WTC11 (cell line): ENCODE measurements at regions not wholly inside any gene's neighbourhood (a gene's known extent, or its start where the extent isn't known, plus 50 kb on each side); places are given as distances from the start of the nearest gene placed in this dataset.

Experiments
- ATAC-seq: fragments of 200-7000 bp; cut with Tn5 transposase; 2 replicates; pipeline ENCODE4 v1.10.0; 2021; ENCODE audit warnings: mild to moderate bottlenecking, moderate library complexity
- CTCF ChIA-PET: fragments of 300-600 bp; sonication (Branson Sonifier 250); formaldehyde crosslinking; loops from one replicate; lab custom pipeline; 2021; ENCODE audit warnings: antibody characterized with exemption; lab: Charles Lee
- POLR2A ChIA-PET: fragments of 350-600 bp; sonication (Branson Sonifier 250); formaldehyde crosslinking; loops from one replicate; lab custom pipeline; 2021; ENCODE audit warnings: antibody characterized with exemption; lab: Charles Lee
- DNase-seq: peaks from one replicate; pipeline ENCODE4 v3.0.0; 2021; ENCODE audit warnings: low spot score
- H3K27ac Mint-ChIP-seq: 2 replicates; pipeline ENCODE4 v1.8.0; 2021; ENCODE audit warnings: mixed read lengths
- H3K27me3 Mint-ChIP-seq: 2 replicates; pipeline ENCODE4 v1.8.0; 2021; ENCODE audit warnings: low read depth, mild to moderate bottlenecking, moderate library complexity, mixed read lengths
- H3K36me3 Mint-ChIP-seq: 2 replicates; pipeline ENCODE4 v1.8.0; 2021; ENCODE audit warnings: mixed read lengths
- H3K4me1 Mint-ChIP-seq: 2 replicates; pipeline ENCODE4 v1.8.0; 2022; ENCODE audit warnings: mixed read lengths
- H3K4me3 Mint-ChIP-seq: 2 replicates; pipeline ENCODE4 v1.8.0; 2021; ENCODE audit warnings: mild to moderate bottlenecking, moderate library complexity, mixed read lengths
- H3K9me3 Mint-ChIP-seq: 2 replicates; pipeline ENCODE4 v1.8.0; 2021; ENCODE audit warnings: mixed read lengths
- CREM ChIP-seq: sonication (generic); formaldehyde crosslinking; IDR thresholded peaks from 2 replicates; pipeline ENCODE4 v1.8.1; 2022; ENCODE audit warnings: mild to moderate bottlenecking, missing genetic modification reagents, moderate library complexity
- EMX1 ChIP-seq: fragments of 250-450 bp; sonication (Bioruptor Pico); IDR thresholded peaks from 2 replicates; pipeline ENCODE4 v1.8.0; 2021; ENCODE audit warnings: mild to moderate bottlenecking
- ETV6 ChIP-seq: sonication (generic); formaldehyde crosslinking; IDR thresholded peaks from 2 replicates; pipeline ENCODE4 v1.8.1; 2022; ENCODE audit warnings: mild to moderate bottlenecking, missing genetic modification reagents
- FOXP1 ChIP-seq: sonication (generic); formaldehyde crosslinking; IDR thresholded peaks from 2 replicates; pipeline ENCODE4 v1.8.0; 2022; ENCODE audit warnings: missing genetic modification reagents, mild to moderate bottlenecking, moderate library complexity, borderline replicate concordance
- GRHL2 ChIP-seq: fragments of 250-450 bp; sonication (Bioruptor Pico); IDR thresholded peaks from 2 replicates; pipeline ENCODE4 v1.8.0; 2022; ENCODE audit warnings: mild to moderate bottlenecking, moderate library complexity; ENCODE audit not compliant: insufficient replicate concordance, severe bottlenecking
- IRF2 ChIP-seq: sonication (generic); formaldehyde crosslinking; IDR thresholded peaks from 2 replicates; pipeline ENCODE4 v1.8.0; 2022; ENCODE audit warnings: low read depth, missing genetic modification reagents, borderline replicate concordance
- JAZF1 ChIP-seq: fragments of 250-450 bp; sonication (Bioruptor Pico); IDR thresholded peaks from 2 replicates; pipeline ENCODE4 v1.9.0; 2021; ENCODE audit warnings: moderate library complexity, mild to moderate bottlenecking, inconsistent platforms
- KAT7 ChIP-seq: sonication (generic); formaldehyde crosslinking; IDR thresholded peaks from 2 replicates; pipeline ENCODE4 v1.8.1; 2023; ENCODE audit warnings: missing genetic modification reagents, mild to moderate bottlenecking, borderline replicate concordance
- NFATC4 ChIP-seq: fragments of 250-450 bp; sonication (Bioruptor Pico); IDR thresholded peaks from 2 replicates; pipeline ENCODE4 v1.9.0; 2021; ENCODE audit warnings: mild to moderate bottlenecking
- NR3C1 ChIP-seq: sonication (generic); formaldehyde crosslinking; conservative IDR thresholded peaks from 2 replicates; pipeline ENCODE4 v1.8.1; 2023; ENCODE audit warnings: low read depth, mild to moderate bottlenecking, missing genetic modification reagents
- SMAD4 ChIP-seq: sonication (generic); formaldehyde crosslinking; IDR thresholded peaks from 2 replicates; pipeline ENCODE4 v1.8.0; 2022; ENCODE audit warnings: mild to moderate bottlenecking, missing genetic modification reagents
- SP1 ChIP-seq: sonication (generic); formaldehyde crosslinking; conservative IDR thresholded peaks from 2 replicates; pipeline ENCODE4 v1.8.1; 2022; ENCODE audit warnings: missing genetic modification reagents
- TEAD1 ChIP-seq: sonication (generic); formaldehyde crosslinking; IDR thresholded peaks from 2 replicates; pipeline ENCODE4 v1.8.0; 2022; ENCODE audit warnings: mild to moderate bottlenecking, missing genetic modification reagents
- ZBTB21 ChIP-seq: sonication (generic); formaldehyde crosslinking; IDR thresholded peaks from 2 replicates; pipeline ENCODE4 v1.8.1; 2023; ENCODE audit warnings: mild to moderate bottlenecking, missing genetic modification reagents, borderline replicate concordance
- ZNF317 ChIP-seq: sonication (generic); formaldehyde crosslinking; IDR thresholded peaks from 2 replicates; pipeline ENCODE4 v1.8.1; 2023; ENCODE audit warnings: low read depth, mild to moderate bottlenecking, moderate library complexity, missing genetic modification reagents, borderline replicate concordance
- ZNF396 ChIP-seq: fragments of 250-450 bp; sonication (Bioruptor Pico); IDR thresholded peaks from 2 replicates; pipeline ENCODE4 v1.8.0; 2021; ENCODE audit warnings: mild to moderate bottlenecking, moderate library complexity, borderline replicate concordance
- ZNF416 ChIP-seq: fragments of 250-450 bp; sonication (Bioruptor Pico); IDR thresholded peaks from 2 replicates; pipeline ENCODE4 v1.9.0; 2021; ENCODE audit warnings: mild to moderate bottlenecking, inconsistent platforms
- ZNF423 ChIP-seq: fragments of 250-450 bp; sonication (Bioruptor Pico); IDR thresholded peaks from 2 replicates; pipeline ENCODE4 v2.1.2; 2022; ENCODE audit warnings: mild to moderate bottlenecking, moderate library complexity
- ZNF671 ChIP-seq: fragments of 250-450 bp; sonication (Bioruptor Pico); IDR thresholded peaks from 2 replicates; pipeline ENCODE4 v1.8.0; 2021; ENCODE audit warnings: mild to moderate bottlenecking
- TF ChIP-seq, protein P1 (sequence below): sonication (generic); formaldehyde crosslinking; IDR thresholded peaks from 2 replicates; pipeline ENCODE4 v1.8.0; 2022; ENCODE audit warnings: mild to moderate bottlenecking, missing genetic modification reagents
- TF ChIP-seq, protein P2 (sequence below): sonication (generic); formaldehyde crosslinking; conservative IDR thresholded peaks from 2 replicates; pipeline ENCODE4 v1.8.1; 2022; ENCODE audit warnings: mild to moderate bottlenecking, missing genetic modification reagents
- TF ChIP-seq, protein P3 (sequence below): sonication (generic); formaldehyde crosslinking; IDR thresholded peaks from 2 replicates; pipeline ENCODE4 v1.8.0; 2022; ENCODE audit warnings: missing genetic modification reagents
- TF ChIP-seq, protein P4 (sequence below): sonication (generic); formaldehyde crosslinking; IDR thresholded peaks from 2 replicates; pipeline ENCODE4 v1.8.0; 2022; ENCODE audit warnings: mild to moderate bottlenecking, missing genetic modification reagents
- TF ChIP-seq, protein P5 (sequence below): sonication (generic); formaldehyde crosslinking; IDR thresholded peaks from 2 replicates; pipeline ENCODE4 v1.8.1; 2022; ENCODE audit warnings: low read depth, missing genetic modification reagents, borderline replicate concordance
- TF ChIP-seq, protein P6 (sequence below): fragments of 250-450 bp; sonication (Bioruptor Pico); conservative IDR thresholded peaks from 2 replicates; pipeline ENCODE4 v1.9.0; 2021; ENCODE audit warnings: mild to moderate bottlenecking

- no peak for TF ChIP-seq GRHL2 (CRISPR knock-in tag)
- no peaks in the 10 kb centered on the region for H3K4me1 Mint-ChIP-seq
These were observed 206.8 kb upstream of the ATP10B start for GRCh38 chr5:161058781-161059180.

GRCh38 chr5:161051920-161052500, 200.0 kb upstream of the ATP10B start:
- H3K36me3 Mint-ChIP-seq, result no peaks in the 10 kb centered on the region
- TF ChIP-seq ETV6 (CRISPR knock-in tag) (no peak), IRF2 (no peak), ZBTB21 (CRISPR knock-in tag) (no peak), JAZF1 (no peak), KAT7 (no peak), NFATC4 (CRISPR knock-in tag) (no peak), CREM (no peak), ZNF416 (CRISPR knock-in tag) (no peak), ZNF396 (CRISPR knock-in tag) (no peak), ZNF317 (no peak), SP1 (no peak), SMAD4 (CRISPR knock-in tag) (no peak)
- TF ChIP-seq, protein P1, sequence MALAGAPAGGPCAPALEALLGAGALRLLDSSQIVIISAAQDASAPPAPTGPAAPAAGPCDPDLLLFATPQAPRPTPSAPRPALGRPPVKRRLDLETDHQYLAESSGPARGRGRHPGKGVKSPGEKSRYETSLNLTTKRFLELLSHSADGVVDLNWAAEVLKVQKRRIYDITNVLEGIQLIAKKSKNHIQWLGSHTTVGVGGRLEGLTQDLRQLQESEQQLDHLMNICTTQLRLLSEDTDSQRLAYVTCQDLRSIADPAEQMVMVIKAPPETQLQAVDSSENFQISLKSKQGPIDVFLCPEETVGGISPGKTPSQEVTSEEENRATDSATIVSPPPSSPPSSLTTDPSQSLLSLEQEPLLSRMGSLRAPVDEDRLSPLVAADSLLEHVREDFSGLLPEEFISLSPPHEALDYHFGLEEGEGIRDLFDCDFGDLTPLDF (CRISPR knock-in tag), result no peak
- TF ChIP-seq, protein P2, sequence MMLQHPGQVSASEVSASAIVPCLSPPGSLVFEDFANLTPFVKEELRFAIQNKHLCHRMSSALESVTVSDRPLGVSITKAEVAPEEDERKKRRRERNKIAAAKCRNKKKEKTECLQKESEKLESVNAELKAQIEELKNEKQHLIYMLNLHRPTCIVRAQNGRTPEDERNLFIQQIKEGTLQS, result no peak
- TF ChIP-seq, protein P3, sequence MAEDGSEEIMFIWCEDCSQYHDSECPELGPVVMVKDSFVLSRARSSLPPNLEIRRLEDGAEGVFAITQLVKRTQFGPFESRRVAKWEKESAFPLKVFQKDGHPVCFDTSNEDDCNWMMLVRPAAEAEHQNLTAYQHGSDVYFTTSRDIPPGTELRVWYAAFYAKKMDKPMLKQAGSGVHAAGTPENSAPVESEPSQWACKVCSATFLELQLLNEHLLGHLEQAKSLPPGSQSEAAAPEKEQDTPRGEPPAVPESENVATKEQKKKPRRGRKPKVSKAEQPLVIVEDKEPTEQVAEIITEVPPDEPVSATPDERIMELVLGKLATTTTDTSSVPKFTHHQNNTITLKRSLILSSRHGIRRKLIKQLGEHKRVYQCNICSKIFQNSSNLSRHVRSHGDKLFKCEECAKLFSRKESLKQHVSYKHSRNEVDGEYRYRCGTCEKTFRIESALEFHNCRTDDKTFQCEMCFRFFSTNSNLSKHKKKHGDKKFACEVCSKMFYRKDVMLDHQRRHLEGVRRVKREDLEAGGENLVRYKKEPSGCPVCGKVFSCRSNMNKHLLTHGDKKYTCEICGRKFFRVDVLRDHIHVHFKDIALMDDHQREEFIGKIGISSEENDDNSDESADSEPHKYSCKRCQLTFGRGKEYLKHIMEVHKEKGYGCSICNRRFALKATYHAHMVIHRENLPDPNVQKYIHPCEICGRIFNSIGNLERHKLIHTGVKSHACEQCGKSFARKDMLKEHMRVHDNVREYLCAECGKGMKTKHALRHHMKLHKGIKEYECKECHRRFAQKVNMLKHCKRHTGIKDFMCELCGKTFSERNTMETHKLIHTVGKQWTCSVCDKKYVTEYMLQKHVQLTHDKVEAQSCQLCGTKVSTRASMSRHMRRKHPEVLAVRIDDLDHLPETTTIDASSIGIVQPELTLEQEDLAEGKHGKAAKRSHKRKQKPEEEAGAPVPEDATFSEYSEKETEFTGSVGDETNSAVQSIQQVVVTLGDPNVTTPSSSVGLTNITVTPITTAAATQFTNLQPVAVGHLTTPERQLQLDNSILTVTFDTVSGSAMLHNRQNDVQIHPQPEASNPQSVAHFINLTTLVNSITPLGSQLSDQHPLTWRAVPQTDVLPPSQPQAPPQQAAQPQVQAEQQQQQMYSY, result no peak
- TF ChIP-seq, protein P4, sequence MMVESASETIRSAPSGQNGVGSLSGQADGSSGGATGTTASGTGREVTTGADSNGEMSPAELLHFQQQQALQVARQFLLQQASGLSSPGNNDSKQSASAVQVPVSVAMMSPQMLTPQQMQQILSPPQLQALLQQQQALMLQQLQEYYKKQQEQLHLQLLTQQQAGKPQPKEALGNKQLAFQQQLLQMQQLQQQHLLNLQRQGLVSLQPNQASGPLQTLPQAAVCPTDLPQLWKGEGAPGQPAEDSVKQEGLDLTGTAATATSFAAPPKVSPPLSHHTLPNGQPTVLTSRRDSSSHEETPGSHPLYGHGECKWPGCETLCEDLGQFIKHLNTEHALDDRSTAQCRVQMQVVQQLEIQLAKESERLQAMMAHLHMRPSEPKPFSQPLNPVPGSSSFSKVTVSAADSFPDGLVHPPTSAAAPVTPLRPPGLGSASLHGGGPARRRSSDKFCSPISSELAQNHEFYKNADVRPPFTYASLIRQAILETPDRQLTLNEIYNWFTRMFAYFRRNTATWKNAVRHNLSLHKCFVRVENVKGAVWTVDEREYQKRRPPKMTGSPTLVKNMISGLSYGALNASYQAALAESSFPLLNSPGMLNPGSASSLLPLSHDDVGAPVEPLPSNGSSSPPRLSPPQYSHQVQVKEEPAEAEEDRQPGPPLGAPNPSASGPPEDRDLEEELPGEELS (CRISPR knock-in tag), result no peak
- TF ChIP-seq, all 79 proteins: peak for 0
- no peak overlapping the region for H3K27ac Mint-ChIP-seq
- H3K4me1 Mint-ChIP-seq, result no peaks in the 10 kb centered on the region
- ChIA-PET POLR2A (no interaction called here), CTCF (no interaction called here)
- H3K4me3 Mint-ChIP-seq, result no peak overlapping the region
- no peaks in the 10 kb centered on the region for H3K27me3 Mint-ChIP-seq
- no peaks in the 10 kb centered on the region for H3K9me3 Mint-ChIP-seq
- DNase-seq, result no peak
- no peak for ATAC-seq

More at GRCh38 chr5:161058781-161059180, 206.8 kb upstream of the ATP10B start:
- Mint-ChIP-seq H3K4me3 (no peak overlapping the region), H3K27ac (no peak overlapping the region), H3K36me3 (no peaks in the 10 kb centered on the region; the same call in 1 of the 2 replicates), H3K9me3 (0 out of 2 replicates have a peak, but pooled peaks cover 6% of the 10 kb centered on the region), H3K27me3 (no peaks in the 10 kb centered on the region)
- no peak for ATAC-seq
- ChIA-PET POLR2A (no interaction called here), CTCF (no interaction called here)
- DNase-seq, result no peak

DNA sequence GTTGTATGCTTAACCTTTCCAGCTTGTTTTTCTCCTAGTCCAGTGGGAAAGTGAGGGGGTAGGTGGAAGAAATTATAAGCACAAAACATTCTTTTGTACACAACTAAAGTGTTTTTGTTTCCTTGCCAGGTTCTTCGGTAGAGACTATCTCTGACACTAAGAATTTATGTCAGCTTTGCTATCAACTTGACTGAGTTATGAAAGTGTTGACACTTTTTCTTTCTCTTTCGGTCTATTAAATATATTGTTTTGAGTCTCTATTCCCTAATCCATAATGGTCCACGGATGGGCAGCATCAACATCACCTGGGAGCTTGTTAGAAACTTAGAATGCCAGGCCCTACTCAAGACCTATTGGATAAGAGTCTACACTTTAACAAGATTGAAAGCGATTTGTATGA, 195.0 kb upstream of the ATP10B start:
- Mint-ChIP-seq H3K36me3 (no peaks in the 10 kb centered on the region), H3K4me3 (no peak overlapping the region), H3K4me1 (no peaks in the 10 kb centered on the region), H3K9me3 (peaks cover 9% of the 10 kb centered on the region; the same call in 1 of the 2 replicates), H3K27me3 (no peaks in the 10 kb centered on the region), H3K27ac (no peak overlapping the region)
- ChIA-PET POLR2A (no interaction called here), CTCF (no interaction called here)
- DNase-seq, result no peak
- no peak for ATAC-seq
- TF ChIP-seq ZNF423 (CRISPR knock-in tag), result no peak
- no peak for TF ChIP-seq TEAD1 (CRISPR knock-in tag)
- TF ChIP-seq, protein P5, sequence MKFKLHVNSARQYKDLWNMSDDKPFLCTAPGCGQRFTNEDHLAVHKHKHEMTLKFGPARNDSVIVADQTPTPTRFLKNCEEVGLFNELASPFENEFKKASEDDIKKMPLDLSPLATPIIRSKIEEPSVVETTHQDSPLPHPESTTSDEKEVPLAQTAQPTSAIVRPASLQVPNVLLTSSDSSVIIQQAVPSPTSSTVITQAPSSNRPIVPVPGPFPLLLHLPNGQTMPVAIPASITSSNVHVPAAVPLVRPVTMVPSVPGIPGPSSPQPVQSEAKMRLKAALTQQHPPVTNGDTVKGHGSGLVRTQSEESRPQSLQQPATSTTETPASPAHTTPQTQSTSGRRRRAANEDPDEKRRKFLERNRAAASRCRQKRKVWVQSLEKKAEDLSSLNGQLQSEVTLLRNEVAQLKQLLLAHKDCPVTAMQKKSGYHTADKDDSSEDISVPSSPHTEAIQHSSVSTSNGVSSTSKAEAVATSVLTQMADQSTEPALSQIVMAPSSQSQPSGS (CRISPR knock-in tag), result no peak
- TF ChIP-seq, protein P6, sequence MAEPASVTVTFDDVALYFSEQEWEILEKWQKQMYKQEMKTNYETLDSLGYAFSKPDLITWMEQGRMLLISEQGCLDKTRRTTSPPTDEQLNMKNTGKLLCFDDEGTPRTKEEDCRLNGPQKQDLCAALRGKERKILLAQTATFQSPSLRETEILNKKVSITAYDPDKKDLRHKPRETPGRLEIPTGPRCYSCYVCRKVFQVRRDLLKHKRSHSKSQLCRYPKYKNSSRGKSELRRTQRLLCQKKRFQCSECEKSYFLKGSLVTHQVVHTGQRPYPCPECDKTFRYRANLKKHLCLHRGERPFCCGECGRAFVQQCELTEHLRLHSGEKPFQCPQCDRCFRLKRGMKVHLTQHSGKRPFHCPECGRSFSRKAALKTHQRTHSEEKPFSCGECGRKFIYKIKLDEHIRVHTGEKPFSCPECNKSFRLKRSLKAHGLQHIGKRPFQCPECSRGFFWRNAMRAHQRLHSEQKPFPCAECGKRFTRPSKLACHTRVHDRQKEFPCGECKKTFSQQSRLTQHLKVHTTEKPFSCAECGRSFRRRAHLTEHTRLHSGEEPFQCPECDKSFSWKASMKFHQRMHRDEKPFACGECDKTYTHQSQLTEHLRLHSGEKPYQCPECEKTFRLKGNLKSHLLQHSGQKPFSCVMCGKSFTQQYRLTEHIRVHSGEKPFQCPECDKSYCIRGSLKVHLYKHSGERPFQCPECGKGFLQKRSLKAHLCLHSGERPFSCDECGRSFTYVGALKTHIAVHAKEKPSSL (CRISPR knock-in tag), result no peak
- no peak for TF ChIP-seq ZNF671 (CRISPR knock-in tag)
- no peak for TF ChIP-seq FOXP1 (CRISPR knock-in tag)
- TF ChIP-seq NR3C1 (CRISPR knock-in tag), result no peak
- TF ChIP-seq EMX1 (CRISPR knock-in tag), result no peak
